Endothelial cell (in vitro differentiated cells): ENCODE measurements at regions not wholly inside any gene's neighbourhood (a gene's known extent, or its start where the extent isn't known, plus 50 kb on each side); places are given as distances from the start of the nearest gene placed in this dataset.

Experiments
- DNase-seq: peaks from one replicate; pipeline ENCODE4 v3.0.0; 2021; ENCODE audit warnings: low spot score
- H3K27ac Mint-ChIP-seq: one replicate; pipeline ENCODE4 v1.8.0; 2021; ENCODE audit warnings: mixed read lengths, inconsistent platforms; ENCODE audit not compliant: unreplicated experiment
- H3K27me3 Mint-ChIP-seq: one replicate; pipeline ENCODE4 v1.8.0; 2021; ENCODE audit warnings: mild to moderate bottlenecking, moderate library complexity, mixed read lengths, inconsistent platforms; ENCODE audit not compliant: unreplicated experiment
- H3K36me3 Mint-ChIP-seq: one replicate; pipeline ENCODE4 v1.8.0; 2021; ENCODE audit warnings: mild to moderate bottlenecking, low read depth, mixed read lengths, inconsistent platforms; ENCODE audit not compliant: unreplicated experiment
- H3K4me1 Mint-ChIP-seq: one replicate; pipeline ENCODE4 v1.8.0; 2021; ENCODE audit warnings: mild to moderate bottlenecking, mixed read lengths, inconsistent platforms; ENCODE audit not compliant: unreplicated experiment
- H3K4me3 Mint-ChIP-seq: one replicate; pipeline ENCODE4 v1.8.0; 2021; ENCODE audit warnings: mild to moderate bottlenecking, mixed read lengths, inconsistent platforms; ENCODE audit not compliant: unreplicated experiment
- H3K9me3 Mint-ChIP-seq: one replicate; pipeline ENCODE4 v1.8.0; 2021; ENCODE audit warnings: mixed read lengths, inconsistent platforms; ENCODE audit not compliant: unreplicated experiment
- CTCF ChIP-seq: fragments of 200-600 bp; sonication (generic); IDR thresholded peaks from one replicate; pipeline ENCODE4 v1.5.0; 2021; ENCODE audit warnings: antibody characterized with exemption; ENCODE audit not compliant: unreplicated experiment

GRCh38 chr13:112250788-112251445 is 125.2 kb upstream of the SPACA7 start:
- Mint-ChIP-seq H3K27me3 (peaks cover 6% of the 10 kb centered on the region), H3K27ac (no peak overlapping the region), H3K36me3 (peaks cover 4% of the 10 kb centered on the region), H3K9me3 (no peaks in the 10 kb centered on the region), H3K4me1 (peaks cover 8% of the 10 kb centered on the region), H3K4me3 (no peak overlapping the region)
- no peak for TF ChIP-seq CTCF
- DNase-seq = no peak

- DNase-seq = no peak
- Mint-ChIP-seq H3K9me3 (no peaks in the 10 kb centered on the region), H3K36me3 (peaks cover 4% of the 10 kb centered on the region), H3K4me1 (peaks cover 13% of the 10 kb centered on the region), H3K4me3 (no peak overlapping the region), H3K27me3 (peaks cover 6% of the 10 kb centered on the region), H3K27ac (no peak overlapping the region)
- TF ChIP-seq CTCF = no peak
Measured at GRCh38 chr13:112251930-112252585, 124.1 kb upstream of the SPACA7 start.

GRCh38 chr13:112252804-112253590 is 123.2 kb upstream of the SPACA7 start:
- no peak for TF ChIP-seq CTCF
- DNase-seq = no peak
- H3K4me3 Mint-ChIP-seq = no peak overlapping the region
- H3K36me3 Mint-ChIP-seq = peaks cover 4% of the 10 kb centered on the region
- peaks cover 6% of the 10 kb centered on the region for H3K27me3 Mint-ChIP-seq
- H3K4me1 Mint-ChIP-seq = peaks cover 13% of the 10 kb centered on the region
- no peaks in the 10 kb centered on the region for H3K9me3 Mint-ChIP-seq
- H3K27ac Mint-ChIP-seq = no peak overlapping the region

GRCh38 chr13:112253631-112254030 is 122.5 kb upstream of the SPACA7 start:
- no peak for DNase-seq
- H3K4me1 Mint-ChIP-seq = peaks cover 13% of the 10 kb centered on the region
- no peak for TF ChIP-seq CTCF

More at GRCh38 chr13:112253631-112254030, 122.5 kb upstream of the SPACA7 start:
- Mint-ChIP-seq H3K36me3 (peaks cover 4% of the 10 kb centered on the region), H3K27ac (no peak overlapping the region), H3K4me3 (no peak overlapping the region), H3K27me3 (peaks cover 6% of the 10 kb centered on the region), H3K9me3 (no peaks in the 10 kb centered on the region)
